ENCODE measurements at regions not wholly inside any gene's neighbourhood (a gene's known extent, or its start where the extent isn't known, plus 50 kb on each side); places are given as distances from the start of the nearest gene placed in this dataset.

GRCh38 chr9:117800389-117800788 lies 96.2 kb downstream of the TLR4 start:
- H3K27me3 Mint-ChIP-seq (ENCODE audit: low read depth, unreplicated experiment), result peaks cover 15% of the 10 kb centered on the region
- no peak for TF ChIP-seq CTCF (IDR thresholded peaks at IDR 0.05; ENCODE audit: insufficient read depth, low read depth, low read length)
- TF ChIP-seq EZH2 (IDR thresholded peaks at IDR 0.05; ENCODE audit: insufficient read depth, low read length), result no peak

GRCh38 chr9:117809751-117810150 lies 105.5 kb downstream of the TLR4 start:
- TF ChIP-seq EZH2 (IDR thresholded peaks at IDR 0.05; ENCODE audit: insufficient read depth, low read length) (no peak), CTCF (IDR thresholded peaks at IDR 0.05; ENCODE audit: insufficient read depth, low read depth, low read length) (no peak)
- FAIRE-seq (no peak), DNase-seq (ENCODE audit: low read depth) (no peak)
- no peaks in the 10 kb centered on the region for H3K79me2 ChIP-seq (ENCODE audit: insufficient read depth, low read length)
- no peaks in the 10 kb centered on the region for H4K20me1 ChIP-seq (ENCODE audit: insufficient read depth, low read length)
- Mint-ChIP-seq H3K9me3 (ENCODE audit: unreplicated experiment) (no peaks in the 10 kb centered on the region), H3K27ac (ENCODE audit: unreplicated experiment) (no peak overlapping the region), H3K4me1 (ENCODE audit: low read depth, unreplicated experiment) (no peaks in the 10 kb centered on the region), H3K4me3 (ENCODE audit: unreplicated experiment) (no peak overlapping the region), H3K36me3 (ENCODE audit: low read depth, unreplicated experiment) (no peaks in the 10 kb centered on the region), H3K27me3 (ENCODE audit: low read depth, unreplicated experiment) (no peaks in the 10 kb centered on the region)
- no peak overlapping the region for H2AFZ ChIP-seq (ENCODE audit: low read depth, low read length)
- no peaks in the 10 kb centered on the region for H3K36me3 ChIP-seq (ENCODE audit: insufficient read depth, low read length)
- H3K27ac ChIP-seq (ENCODE audit: low read depth, low read length), result no peak overlapping the region
- H3K4me1 ChIP-seq (ENCODE audit: insufficient read depth, low read length), result no peaks in the 10 kb centered on the region
- H3K9me3 ChIP-seq (ENCODE audit: insufficient read depth, low read depth, low read length), result no peaks in the 10 kb centered on the region
- H3K4me3 ChIP-seq (ENCODE audit: insufficient read depth, low read depth, low read length), result no peak overlapping the region
- H3K4me2 ChIP-seq (ENCODE audit: low read length), result no peak overlapping the region
- H3K27me3 ChIP-seq (ENCODE audit: insufficient read depth, low read length), result no peaks in the 10 kb centered on the region
- no peak overlapping the region for H3K9ac ChIP-seq (ENCODE audit: low read length)

More at GRCh38 chr9:117800389-117800788, 96.2 kb downstream of the TLR4 start:
- Mint-ChIP-seq H3K4me3 (ENCODE audit: unreplicated experiment) (no peak overlapping the region), H3K9me3 (ENCODE audit: unreplicated experiment) (no peaks in the 10 kb centered on the region), H3K36me3 (ENCODE audit: low read depth, unreplicated experiment) (no peaks in the 10 kb centered on the region), H3K4me1 (ENCODE audit: low read depth, unreplicated experiment) (no peaks in the 10 kb centered on the region), H3K27ac (ENCODE audit: unreplicated experiment) (no peak overlapping the region)
- Histone ChIP-seq H3K79me2 (ENCODE audit: insufficient read depth, low read length) (no peaks in the 10 kb centered on the region), H3K27me3 (ENCODE audit: insufficient read depth, low read length) (no peaks in the 10 kb centered on the region), H3K9me3 (ENCODE audit: insufficient read depth, low read depth, low read length) (no peaks in the 10 kb centered on the region), H3K4me2 (ENCODE audit: low read length) (no peak overlapping the region), H3K4me1 (ENCODE audit: insufficient read depth, low read length) (no peaks in the 10 kb centered on the region), H3K4me3 (ENCODE audit: insufficient read depth, low read depth, low read length) (no peak overlapping the region), H3K27ac (ENCODE audit: low read depth, low read length) (no peak overlapping the region), H3K36me3 (ENCODE audit: insufficient read depth, low read length) (no peaks in the 10 kb centered on the region), H4K20me1 (ENCODE audit: insufficient read depth, low read length) (no peaks in the 10 kb centered on the region), H3K9ac (ENCODE audit: low read length) (no peak overlapping the region), H2AFZ (ENCODE audit: low read depth, low read length) (no peak overlapping the region)
- FAIRE-seq (no peak), DNase-seq (ENCODE audit: low read depth) (no peak)

- Mint-ChIP-seq H3K27me3 (ENCODE audit: low read depth, unreplicated experiment) (no peaks in the 10 kb centered on the region), H3K4me3 (ENCODE audit: unreplicated experiment) (no peak overlapping the region), H3K27ac (ENCODE audit: unreplicated experiment) (no peak overlapping the region), H3K4me1 (ENCODE audit: low read depth, unreplicated experiment) (no peaks in the 10 kb centered on the region), H3K36me3 (ENCODE audit: low read depth, unreplicated experiment) (no peaks in the 10 kb centered on the region), H3K9me3 (ENCODE audit: unreplicated experiment) (no peaks in the 10 kb centered on the region)
- TF ChIP-seq EZH2 (IDR thresholded peaks at IDR 0.05; ENCODE audit: insufficient read depth, low read length) (no peak), CTCF (IDR thresholded peaks at IDR 0.05; ENCODE audit: insufficient read depth, low read depth, low read length) (no peak)
- no peak for DNase-seq (ENCODE audit: low read depth)
- no peaks in the 10 kb centered on the region for H3K4me1 ChIP-seq (ENCODE audit: insufficient read depth, low read length)
- H3K4me3 ChIP-seq (ENCODE audit: insufficient read depth, low read depth, low read length), result no peak overlapping the region
- H3K9me3 ChIP-seq (ENCODE audit: insufficient read depth, low read depth, low read length), result no peaks in the 10 kb centered on the region
- no peaks in the 10 kb centered on the region for H4K20me1 ChIP-seq (ENCODE audit: insufficient read depth, low read length)
- no peaks in the 10 kb centered on the region for H3K27me3 ChIP-seq (ENCODE audit: insufficient read depth, low read length)
- H3K9ac ChIP-seq (ENCODE audit: low read length), result no peak overlapping the region
- no peak overlapping the region for H3K4me2 ChIP-seq (ENCODE audit: low read length)
- H3K36me3 ChIP-seq (ENCODE audit: insufficient read depth, low read length), result no peaks in the 10 kb centered on the region
- no peak overlapping the region for H3K27ac ChIP-seq (ENCODE audit: low read depth, low read length)
- no peak for FAIRE-seq
- H2AFZ ChIP-seq (ENCODE audit: low read depth, low read length), result no peak overlapping the region
- H3K79me2 ChIP-seq (ENCODE audit: insufficient read depth, low read length), result no peaks in the 10 kb centered on the region
Measured at GRCh38 chr9:117815315-117815714, 111.1 kb downstream of the TLR4 start.

Measured in astrocyte (in vitro differentiated cells and primary cell).